Stimulated activated CD4-positive, alpha-beta T cell treated with anti-CD3 and anti-CD28 coated beads, TNF-alpha, amount 100 ng/mL, for 48 hours (primary cell): ENCODE measurements at regions not wholly inside any gene's neighbourhood (a gene's known extent, or its start where the extent isn't known, plus 50 kb on each side); places are given as distances from the start of the nearest gene placed in this dataset.

Experiments used
- DNase-seq, 3 donors: peaks; one replicate each; pipeline ENCODE4 v3.0.0-alpha.2; 2020; ENCODE audit warnings: low read depth in 3 of 3

- DNase-seq, result no peak
Measured at GRCh38 chr3:101084404-101084803, 91.2 kb upstream of the ABI3BP start.

- DNase-seq, result no peak
Measured at GRCh38 chr3:101081999-101082398, 88.8 kb upstream of the ABI3BP start.

- DNase-seq, result no peak
Measured at GRCh38 chr3:101081446-101081845, 88.2 kb upstream of the ABI3BP start.

GRCh38 chr3:101077361-101078011, 84.3 kb upstream of the ABI3BP start:
- DNase-seq, result no peak

- DNase-seq, result no peak
Measured at GRCh38 chr3:101074518-101074917, 81.3 kb upstream of the ABI3BP start.

- DNase-seq, result no peak
Measured at GRCh38 chr3:101072300-101072699, 79.1 kb upstream of the ABI3BP start.

DNA sequence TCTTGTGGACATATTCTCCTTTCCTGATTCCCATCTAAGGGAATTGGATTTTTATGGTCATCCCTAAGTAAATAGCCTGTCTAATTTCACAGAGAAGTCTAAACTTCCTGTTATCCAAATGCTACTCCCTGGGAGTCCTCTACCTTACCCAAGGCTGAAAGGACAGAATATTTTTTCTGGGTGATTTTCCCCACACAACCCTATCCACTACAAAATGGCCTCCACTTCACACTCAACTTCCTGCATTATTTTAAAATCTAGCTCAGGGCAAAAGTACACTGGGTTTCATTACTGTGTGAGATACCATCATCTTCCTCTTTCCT, 77.5 kb upstream of the ABI3BP start:
- no peak for DNase-seq

- peak; percentile 21 to 60 (median 40) for DNase-seq
Measured at GRCh38 chr3:101069901-101070798, 76.9 kb upstream of the ABI3BP start.

- DNase-seq, result no peak
Measured at GRCh38 chr3:101068876-101069606, 75.8 kb upstream of the ABI3BP start.

DNA sequence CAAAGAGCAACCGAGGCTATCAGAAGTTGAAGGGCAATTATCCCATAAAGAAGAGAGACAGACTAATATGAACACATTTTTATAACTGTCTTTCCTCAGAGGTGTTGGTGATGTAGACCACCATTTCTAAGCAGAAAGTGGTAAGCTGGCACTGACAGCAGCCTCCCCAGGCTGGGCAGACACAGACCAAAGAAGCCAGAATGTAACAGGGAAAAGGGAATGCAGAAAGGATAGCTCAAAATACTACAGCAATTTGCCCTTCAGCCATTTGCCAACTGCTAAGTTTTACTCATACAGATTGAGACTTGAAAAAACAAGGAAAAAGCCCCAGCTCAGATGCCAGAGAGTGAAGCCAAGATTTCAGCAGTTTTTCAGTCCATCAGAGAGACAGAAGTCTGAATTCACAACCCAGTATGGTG, 73.5 kb upstream of the ABI3BP start:
- DNase-seq, result no peak

- DNase-seq, result no peak
Measured at GRCh38 chr3:101065962-101066361, 72.7 kb upstream of the ABI3BP start.

GRCh38 chr3:101063401-101063800, 70.2 kb upstream of the ABI3BP start:
- DNase-seq, result no peak

DNA sequence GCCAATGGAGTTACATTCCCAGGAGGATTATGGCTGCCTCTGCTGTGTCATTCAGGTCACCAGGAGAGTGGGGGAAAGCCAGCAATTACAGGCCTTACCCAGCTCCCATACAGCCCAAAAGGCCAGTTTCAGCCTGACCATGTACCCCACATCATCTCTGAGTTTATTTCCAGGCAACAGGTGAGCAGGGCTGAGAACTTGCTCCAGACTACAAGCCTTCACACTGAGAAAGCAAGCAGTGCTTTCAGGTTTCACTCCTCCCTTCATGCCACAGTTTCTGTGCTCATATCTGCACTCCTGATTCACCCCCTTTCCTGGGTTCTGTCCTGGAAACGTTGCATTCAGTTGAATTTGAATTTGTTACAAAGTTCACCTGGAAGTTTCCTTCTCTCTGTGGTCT, 68.1 kb upstream of the ABI3BP start:
- DNase-seq, result no peak

DNA sequence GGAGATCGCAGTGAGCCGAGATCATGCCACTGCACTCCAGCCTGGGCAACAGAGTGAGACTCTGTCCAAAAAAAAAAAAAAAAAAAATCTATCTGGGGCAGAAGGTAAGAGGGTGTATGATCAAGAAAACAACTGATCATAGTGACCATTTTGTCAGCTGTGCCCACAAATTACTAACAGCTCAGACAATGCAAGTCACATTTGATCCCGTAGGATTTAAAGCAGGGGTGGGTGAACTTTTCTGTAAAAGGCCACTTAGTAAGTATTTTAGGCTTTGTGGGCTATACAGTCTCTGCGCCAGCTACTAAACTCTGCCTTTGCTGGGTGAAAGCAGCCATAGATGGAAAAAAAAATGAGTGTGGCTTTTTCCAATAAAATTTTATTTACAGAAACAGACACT, 57.6 kb upstream of the ABI3BP start:
- no peak for DNase-seq

GRCh38 chr3:101050046-101050445, 56.8 kb upstream of the ABI3BP start:
- DNase-seq, result no peak

GRCh38 chr3:101049532-101049931, 56.3 kb upstream of the ABI3BP start:
- no peak for DNase-seq

DNA sequence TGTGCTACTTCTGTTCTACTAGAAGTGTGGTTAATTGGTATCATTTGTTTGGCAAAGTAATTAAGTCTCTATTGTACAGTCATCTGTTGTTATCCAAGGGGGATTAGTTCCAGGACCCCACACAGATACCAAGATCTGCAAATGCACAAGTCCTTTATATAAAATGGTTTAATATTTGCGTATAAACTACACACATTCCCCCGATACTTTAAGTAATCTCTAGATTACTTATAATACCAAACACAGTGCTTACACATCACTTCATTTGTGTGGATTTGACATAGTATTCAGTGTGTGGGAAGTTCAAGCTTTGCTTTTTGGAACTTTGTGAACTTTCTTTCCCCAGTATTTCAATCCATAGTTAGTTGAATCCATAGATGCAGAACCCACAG, 50.5 kb upstream of the ABI3BP start:
- no peak for DNase-seq

- no peak for DNase-seq
Measured at GRCh38 chr3:101042996-101043686, 49.9 kb upstream of the ABI3BP start.
